Panc1 (cell line): ENCODE measurements at regions not wholly inside any gene's neighbourhood (a gene's known extent, or its start where the extent isn't known, plus 50 kb on each side); places are given as distances from the start of the nearest gene placed in this dataset.

Source experiments
- CTCF ChIP-seq: fragments of 450-650 bp; IDR thresholded peaks from 2 replicates; pipeline ENCODE4 v1.5.1; 2017; ENCODE audit warnings: mild to moderate bottlenecking
- POLR2AphosphoS5 ChIP-seq: IDR thresholded peaks from 2 replicates; pipeline ENCODE4 v1.6.1; 2012; ENCODE audit warnings: mild to moderate bottlenecking, low read depth, low read length, moderate library complexity

- TF ChIP-seq POLR2AphosphoS5 (no peak), CTCF (no peak)
These were observed 163.5 kb upstream of the FBXO11 start for GRCh38 chr2:48069769-48070168.
